ENCODE measurements at regions not wholly inside any gene's neighbourhood (a gene's known extent, or its start where the extent isn't known, plus 50 kb on each side); places are given as distances from the start of the nearest gene placed in this dataset.
"Not testable (repeated sequence)": the region's sequence is repeated elsewhere in the genome, so short reads cannot be mapped to it uniquely, and the experiment has no call there.

GRCh38 chr2:195331966-195332365, 325.1 kb upstream of the SLC39A10 start:
- H3K9me3 ChIP-seq = no peaks in the 10 kb centered on the region
- no peak overlapping the region for H3K4me3 Mint-ChIP-seq (ENCODE audit: unreplicated experiment)
- no peaks in the 10 kb centered on the region for H3K36me3 ChIP-seq (ENCODE audit: control insufficient read depth, insufficient read depth, low read length)
- no peaks in the 10 kb centered on the region for H3K9me3 Mint-ChIP-seq (ENCODE audit: unreplicated experiment)
- no peaks in the 10 kb centered on the region for H3K27me3 Mint-ChIP-seq (ENCODE audit: insufficient read depth, unreplicated experiment)
- intact Hi-C loops (cut with micrococcal nuclease; ENCODE audit: unreplicated experiment) = loop anchor here (5.0 kb wide), 1 partner anchor 325 kb away; the partner anchor contains the start of gene SLC39A10
- CTCF ChIA-PET = no interaction called here
- no peak overlapping the region for H3K4me3 ChIP-seq (ENCODE audit: low read depth, low read length)
- H3K27me3 ChIP-seq (replicated peaks; ENCODE audit: control insufficient read depth, insufficient read depth, low read length) = no peaks in the 10 kb centered on the region
- no peak for DNase-seq
- POLR2A ChIA-PET = no interaction called here
- BruUV-seq (replicated peaks) = no TSS peak
- H3K27ac Mint-ChIP-seq (ENCODE audit: unreplicated experiment) = no peak overlapping the region
- 0 out of 2 replicates have a peak, but pooled peaks cover 4% of the 10 kb centered on the region for H3K4me1 ChIP-seq
- no peak for TF ChIP-seq CTCF (IDR thresholded peaks at IDR 0.05; ENCODE audit: insufficient read depth in 1 of 2, low read depth in 1 of 2, low read length in 1 of 2, severe bottlenecking in 1 of 2, unreplicated experiment in 1 of 2)
- peaks cover 7% of the 10 kb centered on the region for H3K4me1 Mint-ChIP-seq (ENCODE audit: low read depth, unreplicated experiment)
- H3K36me3 Mint-ChIP-seq (ENCODE audit: insufficient read depth, unreplicated experiment) = no peaks in the 10 kb centered on the region

GRCh38 chr2:195331129-195331528, 325.9 kb upstream of the SLC39A10 start:
- H3K27me3 Mint-ChIP-seq (ENCODE audit: insufficient read depth, unreplicated experiment) = peaks cover 2% of the 10 kb centered on the region
- no peaks in the 10 kb centered on the region for H3K36me3 Mint-ChIP-seq (ENCODE audit: insufficient read depth, unreplicated experiment)
- no peak overlapping the region for H3K4me3 Mint-ChIP-seq (ENCODE audit: unreplicated experiment)
- H3K9me3 ChIP-seq = no peaks in the 10 kb centered on the region
- no peak overlapping the region for H3K27ac Mint-ChIP-seq (ENCODE audit: unreplicated experiment)
- 0 out of 2 replicates have a peak, but pooled peaks cover 4% of the 10 kb centered on the region for H3K4me1 ChIP-seq
- intact Hi-C loops (cut with micrococcal nuclease; ENCODE audit: unreplicated experiment) = loop anchor here (5.0 kb wide), 1 partner anchor 326 kb away; the partner anchor contains the start of gene SLC39A10
- H3K9me3 Mint-ChIP-seq (ENCODE audit: unreplicated experiment) = no peaks in the 10 kb centered on the region
- peaks cover 7% of the 10 kb centered on the region for H3K4me1 Mint-ChIP-seq (ENCODE audit: low read depth, unreplicated experiment)
- TF ChIP-seq CTCF (IDR thresholded peaks at IDR 0.05; ENCODE audit: insufficient read depth in 1 of 2, low read depth in 1 of 2, low read length in 1 of 2, severe bottlenecking in 1 of 2, unreplicated experiment in 1 of 2) = no peak
- H3K4me3 ChIP-seq (ENCODE audit: low read depth, low read length) = no peak overlapping the region
- no peak for DNase-seq
- ChIA-PET POLR2A (no interaction called here), CTCF (no interaction called here)
- BruUV-seq (replicated peaks) = no TSS peak
- no peaks in the 10 kb centered on the region for H3K36me3 ChIP-seq (ENCODE audit: control insufficient read depth, insufficient read depth, low read length)
- no peaks in the 10 kb centered on the region for H3K27me3 ChIP-seq (replicated peaks; ENCODE audit: control insufficient read depth, insufficient read depth, low read length)

DNA sequence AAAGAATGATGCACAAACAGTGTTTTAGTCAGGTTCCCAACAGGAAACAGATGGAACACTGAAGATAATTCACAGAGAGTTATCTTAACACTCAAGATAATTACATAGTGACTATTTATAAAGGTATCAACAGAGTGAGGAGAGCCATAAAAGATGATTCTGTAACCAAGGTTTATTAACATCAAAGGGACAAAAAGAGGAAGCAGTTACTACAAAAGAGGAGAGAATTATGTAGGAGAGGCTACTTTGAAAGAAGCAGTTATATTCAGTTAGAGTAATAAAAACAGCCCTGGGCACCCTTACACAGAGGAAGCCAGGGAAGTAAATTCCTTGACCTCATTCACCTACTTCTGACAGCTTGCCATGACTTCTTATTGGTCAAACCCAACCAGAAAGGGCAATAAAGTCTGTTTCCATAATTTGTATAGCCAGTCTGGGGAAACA, 326.5 kb upstream of the SLC39A10 start:
- no peaks in the 10 kb centered on the region for H3K9me3 ChIP-seq
- peaks cover 7% of the 10 kb centered on the region for H3K4me1 Mint-ChIP-seq (ENCODE audit: low read depth, unreplicated experiment)
- ChIA-PET CTCF (no interaction called here), POLR2A (no interaction called here)
- no TSS peak for BruUV-seq (replicated peaks)
- H3K27ac Mint-ChIP-seq (ENCODE audit: unreplicated experiment) = peak overlapping the region; percentile 23
- H3K9me3 Mint-ChIP-seq (ENCODE audit: unreplicated experiment) = no peaks in the 10 kb centered on the region
- no peak overlapping the region for H3K4me3 Mint-ChIP-seq (ENCODE audit: unreplicated experiment)
- 0 out of 2 replicates have a peak, but pooled peaks cover 4% of the 10 kb centered on the region for H3K4me1 ChIP-seq
- intact Hi-C loops (cut with micrococcal nuclease; ENCODE audit: unreplicated experiment) = loop anchor here (5.0 kb wide), 1 partner anchor 327 kb away; the partner anchor contains the start of gene SLC39A10
- no peak overlapping the region for H3K4me3 ChIP-seq (ENCODE audit: low read depth, low read length)
- peak in 1 of 2 experiments; percentile 22 for DNase-seq
- peaks cover 2% of the 10 kb centered on the region for H3K27me3 Mint-ChIP-seq (ENCODE audit: insufficient read depth, unreplicated experiment)
- H3K36me3 Mint-ChIP-seq (ENCODE audit: insufficient read depth, unreplicated experiment) = no peaks in the 10 kb centered on the region
- no peak for TF ChIP-seq CTCF (IDR thresholded peaks at IDR 0.05; ENCODE audit: insufficient read depth in 1 of 2, low read depth in 1 of 2, low read length in 1 of 2, severe bottlenecking in 1 of 2, unreplicated experiment in 1 of 2)
- H3K36me3 ChIP-seq (ENCODE audit: control insufficient read depth, insufficient read depth, low read length) = no peaks in the 10 kb centered on the region
- H3K27me3 ChIP-seq (replicated peaks; ENCODE audit: control insufficient read depth, insufficient read depth, low read length) = no peaks in the 10 kb centered on the region

- H3K4me1 Mint-ChIP-seq (ENCODE audit: low read depth, unreplicated experiment); BruUV-seq (replicated peaks); POLR2A ChIA-PET; CTCF ChIA-PET; H3K4me3 Mint-ChIP-seq (ENCODE audit: unreplicated experiment); H3K4me1 ChIP-seq; H3K27me3 ChIP-seq (replicated peaks; ENCODE audit: control insufficient read depth, insufficient read depth, low read length); H3K27ac Mint-ChIP-seq (ENCODE audit: unreplicated experiment); H3K4me3 ChIP-seq (ENCODE audit: low read depth, low read length); H3K9me3 ChIP-seq; H3K9me3 Mint-ChIP-seq (ENCODE audit: unreplicated experiment); DNase-seq; H3K36me3 ChIP-seq (ENCODE audit: control insufficient read depth, insufficient read depth, low read length); H3K36me3 Mint-ChIP-seq (ENCODE audit: insufficient read depth, unreplicated experiment); H3K27me3 Mint-ChIP-seq (ENCODE audit: insufficient read depth, unreplicated experiment): not testable (repeated sequence)
- intact Hi-C loops (cut with micrococcal nuclease; ENCODE audit: unreplicated experiment) = loop anchor here (5.0 kb wide), 1 partner anchor 328 kb away; the partner anchor contains the start of gene SLC39A10
Observed at GRCh38 chr2:195329784-195330183, 327.2 kb upstream of the SLC39A10 start.
